ENCODE measurements at regions not wholly inside any gene's neighbourhood (a gene's known extent, or its start where the extent isn't known, plus 50 kb on each side); places are given as distances from the start of the nearest gene placed in this dataset.

- TF ChIP-seq BHLHE40 (IDR thresholded peaks at IDR 0.05; ENCODE audit: borderline replicate concordance) = no peak
- no peak for TF ChIP-seq FOXA1 (IDR thresholded peaks at IDR 0.05)
- no peak for TF ChIP-seq SUZ12 (IDR thresholded peaks at IDR 0.05)
- TF ChIP-seq ZNF384 (IDR thresholded peaks at IDR 0.05) = no peak
- no peak for TF ChIP-seq FOXM1 (IDR thresholded peaks at IDR 0.05; ENCODE audit: borderline replicate concordance)
- TF ChIP-seq SP1 (IDR thresholded peaks at IDR 0.05) = no peak
- TF ChIP-seq ARNT (IDR thresholded peaks at IDR 0.05) = no peak
- TF ChIP-seq LEF1 (IDR thresholded peaks at IDR 0.05; ENCODE audit: borderline replicate concordance) = no peak
- no peak for TF ChIP-seq ELF4 (IDR thresholded peaks at IDR 0.05)
- TF ChIP-seq PKNOX1 (IDR thresholded peaks at IDR 0.05) = no peak
Measured at GRCh38 chr15:80350941-80351610, 53.1 kb upstream of the ARNT2 start.
